Erythroblast (primary cell): ENCODE measurements at regions not wholly inside any gene's neighbourhood (a gene's known extent, or its start where the extent isn't known, plus 50 kb on each side); places are given as distances from the start of the nearest gene placed in this dataset.

ENCODE experiments used
- GATA1 ChIP-seq: IDR thresholded peaks from 2 replicates; pipeline ENCODE4 v1.6.1; 2011; ENCODE audit warnings: low read depth, mild to moderate bottlenecking, control low read depth, low read length, moderate library complexity
- POLR2A ChIP-seq: IDR thresholded peaks from 2 replicates; pipeline ENCODE4 v1.6.1; 2011; ENCODE audit warnings: mild to moderate bottlenecking, low read length

DNA sequence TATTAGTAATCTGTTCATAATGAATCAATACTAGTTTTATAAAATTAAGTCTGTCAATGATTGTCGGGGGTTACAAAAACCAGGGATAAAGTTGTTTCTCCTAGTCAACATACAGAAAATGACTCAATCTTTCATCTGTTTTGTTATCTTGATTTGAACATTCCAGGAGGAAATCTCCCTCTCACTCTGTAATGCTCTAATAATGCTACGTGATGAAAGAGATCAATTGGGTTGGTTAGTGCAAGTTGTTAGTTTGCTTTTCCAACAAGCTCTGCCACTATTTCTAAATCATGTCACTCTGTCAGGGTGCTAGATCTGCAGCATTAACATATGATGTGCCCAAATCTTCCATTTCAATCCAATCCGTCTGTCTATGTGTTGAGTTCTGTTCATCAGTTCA is 379.5 kb upstream of the GJE1 start:
- TF ChIP-seq POLR2A = no peak
- TF ChIP-seq GATA1 = no peak
